ENCODE measurements at regions not wholly inside any gene's neighbourhood (a gene's known extent, or its start where the extent isn't known, plus 50 kb on each side); places are given as distances from the start of the nearest gene placed in this dataset.

DNA sequence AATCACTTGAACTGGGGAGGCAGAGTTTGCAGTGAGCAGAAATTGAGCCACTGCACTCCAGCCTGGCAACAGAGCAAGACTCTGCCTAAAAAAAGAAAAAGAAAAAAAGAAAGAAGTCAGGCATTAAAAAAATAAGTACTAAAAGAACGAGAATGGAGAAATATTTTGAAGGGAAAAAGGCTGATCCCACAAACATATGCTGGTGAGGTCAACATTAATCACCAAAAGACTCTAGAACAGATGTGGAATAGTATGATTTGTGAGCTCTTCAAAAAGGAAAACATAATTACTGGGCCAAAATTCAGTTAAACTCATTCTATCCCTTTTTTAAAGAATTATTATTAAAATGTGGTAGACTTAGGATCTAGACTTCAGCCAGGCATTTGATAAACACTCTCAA lies 61.2 kb upstream of the NRSN1 start:
- no peaks in the 10 kb centered on the region for H3K4me1 Mint-ChIP-seq (ENCODE audit: unreplicated experiment)
- no peak for DNase-seq (ENCODE audit: extremely low spot score, unreplicated experiment)
- H3K27ac Mint-ChIP-seq (ENCODE audit: unreplicated experiment): no peak overlapping the region
- no peak overlapping the region for H3K4me3 Mint-ChIP-seq (ENCODE audit: unreplicated experiment)
- H3K9me3 Mint-ChIP-seq (ENCODE audit: unreplicated experiment): peaks cover 10% of the 10 kb centered on the region
- TF ChIP-seq, protein P1, sequence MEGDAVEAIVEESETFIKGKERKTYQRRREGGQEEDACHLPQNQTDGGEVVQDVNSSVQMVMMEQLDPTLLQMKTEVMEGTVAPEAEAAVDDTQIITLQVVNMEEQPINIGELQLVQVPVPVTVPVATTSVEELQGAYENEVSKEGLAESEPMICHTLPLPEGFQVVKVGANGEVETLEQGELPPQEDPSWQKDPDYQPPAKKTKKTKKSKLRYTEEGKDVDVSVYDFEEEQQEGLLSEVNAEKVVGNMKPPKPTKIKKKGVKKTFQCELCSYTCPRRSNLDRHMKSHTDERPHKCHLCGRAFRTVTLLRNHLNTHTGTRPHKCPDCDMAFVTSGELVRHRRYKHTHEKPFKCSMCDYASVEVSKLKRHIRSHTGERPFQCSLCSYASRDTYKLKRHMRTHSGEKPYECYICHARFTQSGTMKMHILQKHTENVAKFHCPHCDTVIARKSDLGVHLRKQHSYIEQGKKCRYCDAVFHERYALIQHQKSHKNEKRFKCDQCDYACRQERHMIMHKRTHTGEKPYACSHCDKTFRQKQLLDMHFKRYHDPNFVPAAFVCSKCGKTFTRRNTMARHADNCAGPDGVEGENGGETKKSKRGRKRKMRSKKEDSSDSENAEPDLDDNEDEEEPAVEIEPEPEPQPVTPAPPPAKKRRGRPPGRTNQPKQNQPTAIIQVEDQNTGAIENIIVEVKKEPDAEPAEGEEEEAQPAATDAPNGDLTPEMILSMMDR (IDR thresholded peaks at IDR 0.05): no peak
- no peaks in the 10 kb centered on the region for H3K36me3 Mint-ChIP-seq (ENCODE audit: unreplicated experiment)
- H3K27me3 Mint-ChIP-seq (ENCODE audit: unreplicated experiment): no peaks in the 10 kb centered on the region

DNA sequence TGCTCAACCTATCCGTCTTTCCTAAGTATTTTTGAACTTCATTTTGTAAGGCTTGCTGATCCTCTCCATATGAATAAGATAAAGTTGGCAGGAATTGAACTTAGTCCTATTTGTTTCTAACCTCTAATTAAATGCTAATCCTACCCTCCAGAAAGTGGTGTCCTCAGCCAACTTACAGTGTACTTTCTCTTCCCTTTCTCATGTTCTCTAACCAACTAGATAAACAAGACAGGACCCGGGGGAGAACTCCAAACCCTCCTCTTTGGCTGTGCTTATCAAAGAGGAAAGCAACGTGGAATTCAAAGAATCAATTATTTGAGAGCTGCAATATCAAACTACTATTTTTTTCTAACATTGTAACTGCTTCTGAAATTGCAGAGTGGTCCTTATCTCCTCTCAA lies 56.5 kb upstream of the NRSN1 start:
- no peaks in the 10 kb centered on the region for H3K4me1 Mint-ChIP-seq (ENCODE audit: unreplicated experiment)
- H3K36me3 Mint-ChIP-seq (ENCODE audit: unreplicated experiment): no peaks in the 10 kb centered on the region
- no peak overlapping the region for H3K27ac Mint-ChIP-seq (ENCODE audit: unreplicated experiment)
- no peak overlapping the region for H3K4me3 Mint-ChIP-seq (ENCODE audit: unreplicated experiment)
- H3K9me3 Mint-ChIP-seq (ENCODE audit: unreplicated experiment): peaks cover 14% of the 10 kb centered on the region
- TF ChIP-seq, protein P1 (IDR thresholded peaks at IDR 0.05): no peak
- no peaks in the 10 kb centered on the region for H3K27me3 Mint-ChIP-seq (ENCODE audit: unreplicated experiment)
- no peak for DNase-seq (ENCODE audit: extremely low spot score, unreplicated experiment)

DNA sequence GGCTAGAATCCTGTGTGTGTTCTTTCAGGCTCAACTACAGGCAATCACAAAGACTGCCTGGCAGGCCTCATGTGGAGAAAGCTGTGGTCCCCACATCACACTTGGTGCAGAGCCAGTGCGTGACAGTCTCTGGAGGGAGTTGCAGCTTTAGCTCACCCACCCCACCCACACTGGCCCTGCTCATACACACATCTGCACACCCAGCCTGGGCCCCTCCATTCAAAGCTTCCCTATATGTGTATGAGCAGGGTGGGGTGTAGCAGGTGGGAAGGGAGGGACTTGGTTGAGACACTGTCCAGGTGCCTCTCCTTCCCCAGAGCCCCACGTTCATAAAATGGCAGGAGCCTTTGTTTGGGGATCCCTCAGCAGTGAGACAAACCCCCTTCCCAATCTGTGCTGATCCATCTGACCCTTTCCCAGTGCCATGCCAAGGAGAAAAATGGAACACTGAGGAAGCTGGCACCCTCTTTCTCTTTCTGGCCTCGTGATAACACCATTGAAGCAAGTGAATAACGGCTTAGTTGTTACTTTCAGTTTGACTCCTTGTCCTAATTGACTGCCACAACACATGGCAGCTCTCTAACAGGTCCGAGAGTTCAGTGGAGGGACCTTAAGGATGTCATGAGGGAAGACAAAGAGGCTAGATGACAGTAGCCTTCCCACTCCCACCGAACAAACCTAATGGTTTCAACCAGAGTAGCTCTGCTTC lies 53.8 kb upstream of the NRSN1 start:
- peaks cover 14% of the 10 kb centered on the region for H3K9me3 Mint-ChIP-seq (ENCODE audit: unreplicated experiment)
- no peak overlapping the region for H3K4me3 Mint-ChIP-seq (ENCODE audit: unreplicated experiment)
- H3K36me3 Mint-ChIP-seq (ENCODE audit: unreplicated experiment): no peaks in the 10 kb centered on the region
- H3K27me3 Mint-ChIP-seq (ENCODE audit: unreplicated experiment): no peaks in the 10 kb centered on the region
- DNase-seq (ENCODE audit: extremely low spot score, unreplicated experiment): no peak
- H3K4me1 Mint-ChIP-seq (ENCODE audit: unreplicated experiment): no peaks in the 10 kb centered on the region
- no peak overlapping the region for H3K27ac Mint-ChIP-seq (ENCODE audit: unreplicated experiment)
- TF ChIP-seq, protein P1 (IDR thresholded peaks at IDR 0.05): no peak

DNA sequence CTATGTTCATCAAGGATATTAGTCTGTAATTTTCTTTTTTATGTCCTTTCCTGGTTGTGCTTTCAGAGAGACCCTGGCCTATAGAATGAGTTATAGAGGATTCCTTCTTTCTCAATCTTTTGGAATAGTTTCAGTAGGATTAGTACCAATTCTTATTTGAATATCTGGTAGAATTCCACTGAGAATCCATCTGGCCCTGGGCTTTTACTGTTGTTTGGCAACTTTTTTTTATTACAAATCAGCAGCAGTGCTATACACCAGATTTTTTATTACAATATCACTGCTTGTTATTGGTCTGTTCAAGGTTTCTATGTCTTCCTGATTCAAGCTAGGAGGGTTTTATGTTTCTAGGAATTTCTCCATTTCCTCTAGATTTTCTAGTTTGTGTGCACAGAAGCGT lies 50.0 kb upstream of the NRSN1 start:
- TF ChIP-seq, protein P1 (IDR thresholded peaks at IDR 0.05): no peak
- H3K27me3 Mint-ChIP-seq (ENCODE audit: unreplicated experiment): no peaks in the 10 kb centered on the region
- H3K9me3 Mint-ChIP-seq (ENCODE audit: unreplicated experiment): peaks cover 7% of the 10 kb centered on the region

More for the DNA sequence above, 50.0 kb upstream of the NRSN1 start:
- no peak for DNase-seq (ENCODE audit: extremely low spot score, unreplicated experiment)
- no peak overlapping the region for H3K27ac Mint-ChIP-seq (ENCODE audit: unreplicated experiment)
- no peak overlapping the region for H3K4me3 Mint-ChIP-seq (ENCODE audit: unreplicated experiment)
- H3K36me3 Mint-ChIP-seq (ENCODE audit: unreplicated experiment): no peaks in the 10 kb centered on the region
- no peaks in the 10 kb centered on the region for H3K4me1 Mint-ChIP-seq (ENCODE audit: unreplicated experiment)

All from osteocyte (in vitro differentiated cells).